H4 (cell line): ENCODE measurements at regions not wholly inside any gene's neighbourhood (a gene's known extent, or its start where the extent isn't known, plus 50 kb on each side); places are given as distances from the start of the nearest gene placed in this dataset.
A peak's percentile ranks its signal among the peaks of the same experiment; 100 is the strongest.
"Not testable (repeated sequence)": the region's sequence is repeated elsewhere in the genome, so short reads cannot be mapped to it uniquely, and the experiment has no call there.

Experiments
- DNase-seq: peaks from one replicate; pipeline ENCODE4 v3.0.0-alpha.2; 2015; ENCODE audit warnings: low spot score

DNA sequence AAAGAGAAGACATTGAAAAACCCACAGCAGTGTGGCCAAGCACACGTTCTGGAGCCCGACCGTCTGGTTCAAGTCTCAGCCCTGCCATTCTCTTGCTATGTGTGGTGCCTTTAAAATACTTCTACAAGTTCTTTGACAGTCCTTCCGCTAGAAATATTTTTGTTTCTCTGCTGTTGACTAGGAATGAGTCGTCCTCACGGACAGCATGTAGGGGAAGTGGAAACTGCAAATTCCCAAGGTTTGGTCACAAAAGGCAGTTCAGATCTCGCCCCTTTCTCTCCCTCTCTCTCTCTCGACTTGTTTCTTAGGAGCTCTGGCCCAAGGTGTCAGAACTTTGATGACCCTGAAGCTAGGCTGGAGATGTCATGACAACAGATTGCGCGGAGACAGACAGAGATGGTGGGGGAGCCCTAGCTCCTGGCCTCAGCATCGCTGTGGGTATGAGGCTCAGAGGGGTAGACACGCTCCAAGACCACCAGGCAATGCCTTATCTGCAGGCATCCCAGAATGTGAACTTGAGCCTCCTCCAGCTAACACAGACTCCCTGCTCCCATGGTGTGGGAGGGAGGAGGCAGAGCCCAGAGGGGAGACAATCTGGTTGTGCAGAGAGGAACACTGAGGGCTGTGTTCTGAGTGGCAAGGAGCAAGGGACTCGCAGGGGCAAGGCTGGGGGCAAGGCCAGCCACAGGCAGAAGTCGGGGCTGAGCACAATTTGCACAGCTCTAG lies 368.9 kb upstream of the SULF2 start:
- no peak for DNase-seq

DNA sequence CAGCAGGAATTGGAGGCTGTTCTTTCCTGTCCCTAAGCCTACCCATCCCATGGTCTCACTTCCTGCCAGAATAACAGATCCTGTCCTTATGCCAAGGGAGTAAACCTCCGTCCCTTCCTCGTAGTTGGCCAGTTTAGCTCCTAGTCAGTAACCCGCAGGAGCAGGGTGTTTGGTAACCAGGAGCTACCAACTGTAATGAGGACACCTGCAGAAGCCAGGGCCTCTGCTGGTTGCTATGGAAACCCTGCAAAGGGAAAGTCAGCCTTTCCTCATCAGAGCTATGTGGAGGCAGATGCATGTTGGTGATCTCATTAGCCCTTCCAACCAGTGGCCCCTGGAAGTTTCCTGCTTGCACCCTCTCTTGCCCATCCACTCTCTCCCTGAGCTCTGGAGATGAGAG lies 368.2 kb upstream of the SULF2 start:
- no peak for DNase-seq

DNA sequence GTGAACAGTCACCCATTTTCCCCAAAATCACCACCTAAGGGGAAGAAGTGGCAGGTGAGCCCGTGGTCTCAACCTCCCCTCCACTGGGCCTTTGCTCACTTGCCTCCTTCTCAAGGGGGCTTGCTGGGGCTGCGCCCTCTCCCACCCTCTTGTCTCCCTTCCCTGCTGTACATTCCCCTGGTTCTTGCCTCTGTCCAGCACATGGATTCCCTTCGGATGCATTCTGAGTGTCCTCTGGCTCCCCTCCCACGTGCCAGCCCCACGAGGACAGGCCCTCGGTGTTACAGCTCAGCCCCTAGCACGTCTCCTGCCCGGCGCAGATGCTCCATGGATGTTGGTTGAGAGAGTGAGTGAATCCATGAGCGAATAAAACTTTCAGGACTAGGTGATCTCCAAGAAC lies 367.8 kb upstream of the SULF2 start:
- no peak for DNase-seq

DNA sequence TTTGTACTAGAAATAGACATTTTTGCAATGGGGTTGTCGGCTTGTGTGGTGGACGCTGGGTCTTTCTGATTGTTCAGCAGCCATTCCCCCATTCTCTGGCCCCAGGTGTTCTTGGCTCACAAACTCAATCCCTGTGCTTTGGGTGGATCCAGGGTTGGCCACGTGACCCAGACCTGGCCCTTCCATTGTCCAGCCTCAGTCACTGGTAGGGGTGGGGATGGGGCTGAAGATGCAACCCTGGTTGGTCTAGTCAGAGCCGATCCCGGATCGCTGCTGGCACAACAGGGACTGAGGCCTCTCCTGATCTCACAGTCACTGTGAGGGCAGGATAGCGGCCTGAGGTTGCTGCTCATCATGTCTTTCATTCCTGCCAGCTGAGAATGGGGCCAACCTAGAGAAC lies 365.3 kb upstream of the SULF2 start:
- DNase-seq = no peak

DNA sequence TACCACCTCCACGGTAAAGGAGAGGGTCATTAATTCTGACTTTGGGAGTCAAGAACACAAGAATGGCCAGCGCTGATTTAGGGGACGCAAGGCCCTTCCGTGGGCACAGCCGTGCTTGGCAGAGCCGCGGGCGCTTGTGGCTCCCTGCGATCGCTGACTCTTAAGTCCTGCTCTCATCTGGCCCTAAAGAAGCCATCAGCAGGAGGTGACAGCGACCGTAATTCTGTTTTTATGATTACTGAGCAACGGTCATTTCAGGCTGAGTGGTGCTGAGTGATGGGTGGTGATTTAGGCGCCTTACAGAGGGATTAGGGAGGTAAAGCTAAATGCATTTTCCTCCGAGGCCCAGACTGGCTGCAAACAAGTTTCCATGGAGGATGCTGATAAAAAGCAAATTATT lies 364.6 kb upstream of the SULF2 start:
- DNase-seq = no peak

DNA sequence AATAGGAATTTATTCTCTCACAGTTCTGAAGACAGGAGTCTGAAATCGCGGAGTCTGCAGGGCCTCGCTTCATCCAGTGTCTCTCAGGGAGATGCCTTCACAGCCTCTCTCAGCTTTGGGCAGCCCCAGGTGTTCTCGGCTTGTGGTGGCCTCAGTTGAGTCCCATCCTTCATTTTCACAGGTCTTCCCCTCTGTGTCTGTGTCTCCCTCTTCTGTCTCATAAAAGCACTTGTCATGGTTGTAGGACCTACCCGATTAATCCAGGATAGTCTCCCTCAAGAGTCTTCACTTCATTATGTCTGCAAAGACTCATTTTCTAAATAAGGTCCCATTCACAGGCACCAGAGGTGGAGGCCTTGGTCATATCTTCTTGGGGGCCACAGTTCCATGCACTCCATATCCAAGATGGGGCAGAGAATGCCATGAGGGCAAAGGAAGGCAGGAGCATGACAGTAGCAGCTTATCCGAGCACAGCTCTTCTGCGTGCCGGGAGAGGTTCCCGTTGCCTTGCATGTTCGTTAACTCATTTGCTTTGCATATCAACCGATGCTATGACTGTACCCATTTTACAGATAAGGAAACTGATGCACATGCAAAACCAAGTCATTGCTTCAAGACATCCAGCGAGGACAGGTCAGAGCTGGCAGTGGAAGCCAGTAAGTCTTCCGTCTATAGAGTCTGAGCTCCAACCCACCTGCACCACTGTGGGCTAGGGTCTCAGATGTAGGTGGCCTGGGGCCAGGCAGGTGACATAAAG lies 363.8 kb upstream of the SULF2 start:
- DNase-seq = no peak

DNA sequence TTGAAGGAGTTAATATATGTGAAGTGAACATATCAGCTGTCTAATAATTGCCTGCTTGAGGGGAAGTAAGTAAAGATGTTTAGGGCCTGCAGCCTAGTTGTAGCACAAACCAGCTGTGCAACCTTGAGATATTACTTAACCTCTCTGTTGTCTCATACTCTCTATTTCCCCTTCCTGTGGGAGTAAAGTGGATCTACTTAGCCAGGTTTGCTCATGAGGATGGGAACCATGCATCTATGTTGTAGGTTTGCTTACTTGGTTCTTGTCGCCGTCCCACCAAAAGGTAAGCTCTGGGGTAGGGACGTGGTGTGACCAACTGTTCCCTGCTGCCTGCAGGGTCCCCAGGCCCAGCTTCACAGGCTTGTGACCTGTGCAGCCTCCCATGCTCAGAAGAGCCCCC lies 362.7 kb upstream of the SULF2 start:
- DNase-seq = no peak

DNA sequence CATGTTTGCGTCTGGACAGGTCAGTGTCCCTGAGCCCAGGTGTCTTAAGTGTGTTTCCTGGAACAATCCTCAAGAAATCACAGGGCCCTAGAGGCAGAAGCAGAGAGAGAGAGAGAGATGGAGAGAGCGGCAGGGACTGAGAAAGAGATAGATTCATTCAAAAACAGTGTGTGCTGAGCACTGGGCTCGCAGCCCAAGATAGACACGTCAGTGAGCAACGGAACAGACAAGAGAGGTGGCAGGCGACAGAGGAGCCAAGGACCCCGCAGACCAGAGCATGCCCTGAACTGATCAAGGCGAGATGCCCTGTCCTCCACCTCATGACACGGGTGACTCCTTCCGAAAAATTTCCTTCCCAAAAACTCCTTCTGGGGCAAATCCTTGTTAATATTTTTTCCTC lies 362.0 kb upstream of the SULF2 start:
- no peak for DNase-seq

DNA sequence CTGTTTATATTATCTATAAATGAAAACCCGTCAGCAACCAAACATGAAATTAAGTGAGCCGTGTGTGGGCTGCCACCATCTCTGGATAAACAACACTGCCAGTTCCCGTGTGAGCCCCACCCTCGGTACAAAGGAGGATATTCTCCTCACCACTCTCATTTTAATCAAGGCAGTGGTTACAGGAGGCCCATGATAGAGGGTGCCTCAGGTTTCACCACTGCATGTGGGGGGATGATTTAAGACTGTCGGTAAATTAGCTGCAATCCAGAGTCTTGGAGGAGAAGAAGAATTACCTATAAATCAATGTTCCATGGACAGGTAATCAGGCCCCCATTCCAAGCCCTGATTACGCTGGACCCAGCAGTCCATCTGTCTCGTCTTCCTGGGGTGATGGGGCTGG lies 361.6 kb upstream of the SULF2 start:
- DNase-seq = no peak

DNA sequence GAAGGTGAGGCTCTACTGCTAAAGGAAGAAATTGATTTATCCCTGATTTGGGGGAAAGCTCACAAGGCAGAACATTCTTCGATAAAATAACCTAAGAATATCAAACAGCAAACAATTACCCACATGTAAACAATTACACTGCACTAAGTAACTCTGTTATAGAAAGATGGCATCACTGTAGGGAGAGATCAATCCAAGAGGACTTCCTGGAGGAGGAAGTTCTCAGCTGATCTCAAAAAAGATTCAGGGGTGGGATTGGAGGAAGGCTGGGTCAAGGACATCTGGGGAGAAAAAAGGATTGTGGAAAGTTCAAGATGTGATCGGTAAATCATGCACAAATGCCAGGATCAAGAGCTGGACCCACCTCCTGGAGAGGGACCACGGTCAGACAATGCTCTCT lies 361.0 kb upstream of the SULF2 start:
- DNase-seq = no peak

DNA sequence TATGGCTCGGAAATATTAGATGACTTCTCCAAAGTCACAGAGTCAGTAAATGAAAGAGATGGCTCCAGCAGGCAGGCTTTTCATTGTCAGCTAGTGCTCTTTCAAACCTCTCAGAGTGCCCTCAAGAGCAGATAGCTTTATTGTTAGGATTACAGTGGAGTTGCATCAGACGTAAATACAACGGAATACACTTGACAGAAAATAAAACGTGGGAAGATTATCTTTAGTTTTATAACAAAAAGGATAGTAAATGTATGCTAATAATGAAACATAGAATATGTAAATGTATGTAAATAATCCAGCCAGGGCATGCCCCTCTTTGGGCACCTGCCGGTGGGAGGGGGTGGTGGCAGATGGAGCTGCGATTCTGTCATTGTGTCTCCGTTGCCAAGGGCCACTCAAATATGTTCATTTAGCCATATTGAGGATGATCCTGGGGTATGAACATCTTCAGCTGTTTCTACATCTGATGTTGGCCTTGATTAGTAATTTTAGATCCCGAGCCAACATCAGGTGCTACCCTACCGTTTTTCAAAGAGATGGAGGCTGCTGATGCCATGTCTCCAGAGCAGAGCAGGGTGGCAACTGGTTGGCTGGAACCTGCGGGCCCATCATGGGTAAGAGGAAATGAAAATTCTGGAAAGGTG lies 358.3 kb upstream of the SULF2 start:
- no peak for DNase-seq

DNA sequence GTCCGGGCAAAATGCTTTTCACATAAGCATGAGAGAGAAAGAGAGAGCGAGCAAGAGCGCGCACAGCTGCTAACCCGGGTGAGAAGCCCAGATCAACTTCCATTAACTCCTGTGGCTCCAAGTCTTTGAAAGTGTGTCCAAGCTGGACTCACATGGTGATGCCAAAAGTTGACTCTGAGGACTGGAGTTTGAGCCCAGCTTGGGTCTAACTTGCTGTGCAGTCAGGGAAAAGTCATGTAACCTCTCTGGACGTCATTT lies 357.2 kb upstream of the SULF2 start:
- DNase-seq = no peak

DNA sequence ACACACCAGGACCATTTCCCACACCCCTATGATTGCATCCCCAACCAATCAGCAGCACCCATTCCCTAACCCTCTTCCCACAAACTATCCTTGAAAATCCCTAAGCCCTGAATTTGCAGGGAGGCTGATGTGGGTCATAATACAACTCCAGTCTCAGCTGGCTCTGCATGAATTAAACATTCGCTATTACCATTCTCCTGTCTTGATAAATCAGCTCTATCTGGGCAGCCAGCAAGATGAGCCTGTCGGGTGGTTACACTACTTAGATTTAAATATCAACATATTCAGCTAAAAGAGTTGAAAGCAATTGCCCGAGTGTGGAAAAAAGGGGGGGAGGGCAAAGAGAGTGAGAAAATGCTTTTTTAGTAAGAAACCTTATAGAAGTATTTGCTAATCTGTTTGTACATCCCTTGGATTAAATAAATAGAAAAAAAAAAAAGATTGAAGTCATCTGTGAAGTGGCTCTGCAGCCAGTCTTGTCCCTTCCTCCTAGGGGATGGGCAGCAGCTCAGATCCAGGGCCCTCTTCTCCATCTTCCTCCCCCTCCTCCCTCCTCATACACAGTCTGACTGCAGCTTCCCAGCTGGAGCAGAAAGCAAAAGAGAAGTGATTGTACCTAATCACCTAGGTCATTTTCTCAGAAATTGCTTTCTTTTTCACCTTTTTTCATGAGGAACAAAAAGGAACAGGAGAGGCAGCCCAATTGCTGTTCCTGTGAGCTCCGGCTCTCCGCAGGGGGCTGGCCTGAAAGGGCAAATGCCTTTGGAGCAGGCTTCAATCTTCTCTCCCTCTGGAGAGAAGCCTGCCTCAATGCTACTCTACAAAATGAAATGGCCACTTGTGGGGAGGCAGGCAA lies 356.6 kb upstream of the SULF2 start:
- no peak for DNase-seq

DNA sequence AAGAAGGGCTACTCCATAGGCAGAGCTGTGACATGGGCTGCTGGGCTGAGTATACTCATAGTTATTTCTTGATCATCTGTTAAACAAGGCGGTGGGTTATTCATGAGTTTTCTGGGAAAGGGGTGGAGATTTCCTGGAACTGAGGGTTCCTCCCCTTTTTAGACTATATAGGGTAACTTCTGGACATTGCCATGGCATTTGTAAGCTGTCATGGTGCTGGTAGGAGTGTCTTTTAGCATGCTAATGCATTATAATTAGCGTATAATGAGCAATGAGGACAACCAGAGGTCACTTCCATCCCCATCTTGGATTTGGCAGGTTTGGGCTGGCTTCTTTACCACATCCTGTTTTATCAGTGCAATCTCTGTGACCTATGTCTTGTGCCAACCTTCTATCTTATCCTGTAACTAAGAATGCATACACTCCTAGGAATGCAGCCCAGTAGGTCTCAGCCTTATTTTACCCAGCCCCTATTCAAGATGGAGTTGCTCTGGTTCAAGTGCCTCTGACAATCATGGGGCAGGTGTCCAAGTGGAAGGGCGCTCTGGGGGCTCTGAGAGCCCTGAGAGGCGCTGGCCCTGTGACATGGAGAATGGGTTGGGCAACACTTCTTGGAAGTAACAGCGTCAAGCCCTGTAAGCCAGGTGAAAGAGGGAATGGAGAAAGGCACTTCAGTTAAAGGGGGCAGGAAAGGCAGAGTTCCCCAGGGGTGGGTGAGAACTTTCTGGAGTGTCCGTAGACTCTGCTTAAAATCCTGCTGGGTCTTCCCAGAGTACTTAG lies 354.2 kb upstream of the SULF2 start:
- DNase-seq = peak; percentile 74

DNA sequence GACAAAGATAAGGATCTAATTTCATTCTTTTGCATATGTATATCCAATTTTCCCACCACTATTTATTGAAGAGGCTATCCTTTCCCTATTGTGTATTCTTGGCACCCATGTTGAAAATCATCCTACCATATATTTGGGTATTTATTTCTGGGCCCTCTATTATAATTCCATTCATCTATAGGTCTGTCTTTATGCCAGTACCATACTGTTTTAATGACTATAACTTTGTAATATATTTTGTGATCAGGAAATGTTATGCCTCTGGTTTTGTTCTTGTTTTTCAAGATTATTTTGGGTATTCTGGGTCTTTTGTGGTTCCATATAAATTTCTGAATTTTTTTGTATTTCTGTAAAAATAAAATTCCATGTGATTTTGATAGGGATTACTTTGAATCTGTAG lies 347.6 kb upstream of the SULF2 start:
- no peak for DNase-seq

DNA sequence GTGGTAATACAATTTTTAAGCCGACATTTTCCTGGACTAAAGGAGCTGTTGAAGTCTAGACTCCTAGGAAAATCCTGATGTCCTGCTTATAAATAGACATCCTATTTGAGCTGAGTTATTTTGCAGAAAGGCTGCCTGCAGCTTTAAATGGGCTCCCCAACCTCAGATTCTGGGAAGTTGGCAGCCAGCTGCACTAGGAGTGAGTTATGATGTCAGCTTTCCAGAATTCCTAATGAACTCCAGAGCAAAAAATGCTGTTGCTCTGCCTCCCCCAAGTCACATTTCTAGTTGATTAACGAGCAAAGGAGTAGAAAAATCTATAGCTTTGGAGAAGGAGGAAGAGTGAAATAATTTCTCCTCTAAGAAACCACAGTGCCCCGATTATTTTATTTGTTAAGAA lies 346.3 kb upstream of the SULF2 start:
- DNase-seq = no peak

DNA sequence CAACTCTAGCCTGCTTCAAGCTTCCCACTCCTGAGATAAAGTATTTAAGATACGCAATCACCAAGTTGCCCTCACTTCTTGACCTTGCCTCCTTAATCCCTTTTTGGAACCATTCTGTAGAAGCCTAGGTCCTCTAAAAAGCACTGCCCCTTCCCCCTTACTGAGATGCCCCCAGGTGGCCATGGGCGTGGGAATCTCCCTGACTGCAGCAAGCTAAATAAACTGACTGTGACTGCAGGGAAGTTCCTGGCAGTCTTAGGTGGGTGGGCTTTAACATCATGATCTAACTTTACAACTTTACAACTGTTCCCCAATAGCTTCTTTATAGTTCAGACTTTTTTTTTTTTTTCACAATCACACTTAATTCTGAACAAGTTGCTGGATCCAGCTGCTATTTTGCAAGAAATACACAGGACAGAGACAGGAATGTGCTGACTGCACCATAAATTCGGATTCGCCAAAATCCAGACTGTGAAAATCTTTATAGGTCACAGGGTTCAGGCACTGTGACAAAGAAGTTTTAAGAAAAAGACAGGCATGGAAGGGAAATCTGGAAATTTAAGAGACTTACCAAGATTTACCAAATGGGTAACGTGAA lies 344.2 kb upstream of the SULF2 start:
- no peak for DNase-seq

DNA sequence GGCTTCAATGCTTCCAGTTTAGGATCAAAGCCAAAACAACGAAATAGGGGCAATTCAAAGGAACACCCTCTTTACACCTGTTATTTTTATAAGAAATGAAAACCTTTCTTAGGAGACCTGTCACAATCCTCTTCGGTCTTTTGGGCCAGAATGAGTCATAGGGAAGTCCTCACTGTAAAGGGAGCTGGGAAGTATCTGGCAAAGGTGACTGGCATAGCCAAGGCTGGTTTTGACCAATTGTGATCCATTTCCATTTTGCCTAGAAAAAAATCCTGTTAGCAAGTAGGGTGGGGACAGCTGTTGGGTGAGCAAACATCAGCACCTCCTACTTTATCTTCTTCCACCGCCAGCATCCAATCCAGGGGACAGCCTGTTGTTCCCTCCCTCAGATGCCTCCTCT lies 343.2 kb upstream of the SULF2 start:
- no peak for DNase-seq

DNA sequence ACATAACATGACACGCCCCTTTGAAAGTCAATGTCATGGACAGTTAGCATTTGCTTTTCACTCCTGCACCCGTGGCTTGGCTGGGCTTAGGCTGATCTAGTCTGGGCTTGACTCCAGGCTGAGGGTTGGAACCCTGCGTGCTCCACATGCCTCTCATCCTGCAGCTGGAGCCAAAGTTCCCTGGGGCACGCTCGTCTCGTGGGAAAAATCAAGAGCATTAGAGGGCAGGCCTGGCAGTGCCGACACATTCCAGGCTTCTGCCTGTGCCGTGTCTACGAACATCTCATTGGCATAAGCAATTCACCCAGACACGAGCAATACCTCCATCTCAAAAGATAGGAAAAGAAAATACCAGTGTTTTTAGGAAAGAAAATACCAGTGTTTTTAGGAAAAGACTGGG lies 342.7 kb upstream of the SULF2 start:
- not testable (repeated sequence) for DNase-seq

DNA sequence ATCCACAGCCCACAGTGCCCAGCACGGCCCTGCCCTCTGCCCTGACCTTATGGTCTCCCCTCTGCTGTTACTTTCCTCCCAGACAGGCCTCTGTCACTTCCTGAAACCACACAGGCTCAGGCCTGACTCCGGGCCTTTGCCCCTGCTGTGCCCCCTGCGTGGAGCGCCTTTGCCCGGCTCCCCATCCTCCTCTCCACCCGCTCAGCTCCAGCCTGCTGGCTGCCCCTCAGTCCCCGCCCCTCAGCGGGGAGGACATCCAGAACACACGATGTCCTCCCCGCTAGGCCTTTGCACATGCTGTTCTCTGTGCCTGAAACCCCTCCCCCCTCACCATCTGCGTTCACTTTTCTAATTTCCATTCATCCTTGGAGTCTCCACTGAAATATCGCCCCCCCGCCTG lies 341.9 kb upstream of the SULF2 start:
- not testable (repeated sequence) for DNase-seq

DNA sequence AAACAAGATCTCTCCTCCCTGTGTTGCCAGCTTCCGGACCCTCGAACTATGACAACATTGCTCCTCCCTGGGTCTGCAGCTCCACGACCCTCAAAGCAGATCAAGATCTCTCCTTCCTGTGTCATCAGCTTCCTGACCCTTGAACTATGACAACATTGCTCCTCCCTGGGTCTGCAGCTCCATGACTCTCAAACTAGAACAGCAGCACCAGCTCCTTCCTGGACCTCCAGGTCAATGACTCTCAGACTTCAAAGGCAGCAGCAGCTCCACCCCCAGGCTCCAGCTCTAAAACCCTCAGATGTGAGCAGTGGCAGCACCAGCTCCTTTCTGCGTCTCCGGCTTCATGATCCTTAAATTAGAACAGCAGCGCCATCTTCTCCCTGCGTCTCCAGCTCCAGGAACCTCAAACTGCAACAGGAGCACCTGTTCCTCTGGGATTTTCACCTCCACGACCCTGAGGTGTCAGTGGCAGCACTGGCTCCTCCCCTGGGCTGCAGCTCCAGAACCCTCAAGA lies 341.0 kb upstream of the SULF2 start:
- DNase-seq = no peak
